Nephron (organoid): ENCODE measurements at regions not wholly inside any gene's neighbourhood (a gene's known extent, or its start where the extent isn't known, plus 50 kb on each side); places are given as distances from the start of the nearest gene placed in this dataset.
A peak's percentile ranks its signal among the peaks of the same experiment; 100 is the strongest.

Source experiments
- H3K27ac Mint-ChIP-seq, 3 experiments: 2 replicates each; pipeline ENCODE4 v1.8.0; 2020; ENCODE audit warnings: mixed read lengths in 3 of 3, mild to moderate bottlenecking in 2 of 3, moderate library complexity in 1 of 3
- H3K27me3 Mint-ChIP-seq: 2 replicates; pipeline ENCODE4 v1.8.0; 2021; ENCODE audit warnings: low read depth, mild to moderate bottlenecking, moderate library complexity, mixed read lengths
- H3K36me3 Mint-ChIP-seq: 2 replicates; pipeline ENCODE4 v1.8.0; 2020; ENCODE audit warnings: low read depth, mixed read lengths
- H3K4me1 Mint-ChIP-seq: 2 replicates; pipeline ENCODE4 v1.8.0; 2020; ENCODE audit warnings: mixed read lengths
- H3K4me3 Mint-ChIP-seq, 3 experiments: 2 replicates each; pipeline ENCODE4 v1.8.0; 2020; ENCODE audit warnings: mild to moderate bottlenecking in 3 of 3, mixed read lengths in 3 of 3, moderate library complexity in 2 of 3
- H3K9me3 Mint-ChIP-seq: 2 replicates; pipeline ENCODE4 v1.8.0; 2020; ENCODE audit warnings: mixed read lengths
- TF ChIP-seq, protein P1 (sequence below), 3 experiments: fragments of 200-600 bp; sonication (generic); IDR thresholded peaks; one replicate each; pipeline ENCODE4 v1.5.0; 2021; ENCODE audit warnings: antibody characterized with exemption in 3 of 3; ENCODE audit not compliant: unreplicated experiment in 3 of 3

DNA sequence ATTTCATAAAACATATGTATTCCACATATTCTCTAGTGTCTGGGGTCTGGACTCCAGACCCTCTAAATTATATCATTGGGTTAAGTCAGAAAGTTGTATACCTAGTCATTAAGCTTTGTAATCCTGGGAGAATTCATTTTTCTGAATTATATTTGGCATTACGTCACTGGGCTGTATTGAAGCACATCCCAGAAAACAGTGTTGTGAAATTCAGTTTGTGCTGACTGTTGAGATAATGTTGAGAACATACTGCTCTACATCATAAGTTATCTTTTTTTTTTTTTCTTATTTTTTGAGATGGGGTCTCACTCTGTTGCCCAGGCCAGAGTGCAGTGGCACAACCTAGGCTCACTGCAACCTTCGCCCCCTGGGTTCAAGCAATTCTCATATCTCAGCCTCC is 153.1 kb upstream of the STT3B start:
- H3K4me3 Mint-ChIP-seq, result no peak overlapping the region
- H3K36me3 Mint-ChIP-seq, result no peaks in the 10 kb centered on the region
- no peaks in the 10 kb centered on the region for H3K27me3 Mint-ChIP-seq
- no peaks in the 10 kb centered on the region for H3K9me3 Mint-ChIP-seq
- H3K27ac Mint-ChIP-seq, result no peak overlapping the region
- TF ChIP-seq, protein P1, sequence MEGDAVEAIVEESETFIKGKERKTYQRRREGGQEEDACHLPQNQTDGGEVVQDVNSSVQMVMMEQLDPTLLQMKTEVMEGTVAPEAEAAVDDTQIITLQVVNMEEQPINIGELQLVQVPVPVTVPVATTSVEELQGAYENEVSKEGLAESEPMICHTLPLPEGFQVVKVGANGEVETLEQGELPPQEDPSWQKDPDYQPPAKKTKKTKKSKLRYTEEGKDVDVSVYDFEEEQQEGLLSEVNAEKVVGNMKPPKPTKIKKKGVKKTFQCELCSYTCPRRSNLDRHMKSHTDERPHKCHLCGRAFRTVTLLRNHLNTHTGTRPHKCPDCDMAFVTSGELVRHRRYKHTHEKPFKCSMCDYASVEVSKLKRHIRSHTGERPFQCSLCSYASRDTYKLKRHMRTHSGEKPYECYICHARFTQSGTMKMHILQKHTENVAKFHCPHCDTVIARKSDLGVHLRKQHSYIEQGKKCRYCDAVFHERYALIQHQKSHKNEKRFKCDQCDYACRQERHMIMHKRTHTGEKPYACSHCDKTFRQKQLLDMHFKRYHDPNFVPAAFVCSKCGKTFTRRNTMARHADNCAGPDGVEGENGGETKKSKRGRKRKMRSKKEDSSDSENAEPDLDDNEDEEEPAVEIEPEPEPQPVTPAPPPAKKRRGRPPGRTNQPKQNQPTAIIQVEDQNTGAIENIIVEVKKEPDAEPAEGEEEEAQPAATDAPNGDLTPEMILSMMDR (IDR thresholded peaks at IDR 0.05; ENCODE audit: unreplicated experiment in 3 of 3), result no peak
- H3K4me1 Mint-ChIP-seq, result no peaks in the 10 kb centered on the region

DNA sequence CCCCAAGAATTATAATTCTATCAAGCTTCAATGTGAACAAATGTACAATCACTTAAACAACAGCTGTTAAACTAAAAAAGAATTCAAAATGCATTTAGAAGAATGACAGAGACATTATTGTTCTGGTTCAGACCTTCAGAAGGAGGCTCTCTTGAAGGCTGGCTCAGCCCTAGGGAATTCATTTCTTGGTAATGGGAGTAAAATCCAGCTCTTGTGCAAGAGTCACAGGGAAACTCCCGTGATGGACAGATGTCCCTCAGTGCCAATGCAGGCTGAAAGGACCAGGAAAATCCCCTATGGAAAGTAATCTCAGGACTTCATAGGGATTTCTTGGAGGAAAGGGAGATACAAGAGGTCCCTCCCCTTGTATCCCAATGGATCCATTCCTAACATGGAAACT is 149.9 kb upstream of the STT3B start:
- H3K27ac Mint-ChIP-seq, result no peak overlapping the region
- no peaks in the 10 kb centered on the region for H3K4me1 Mint-ChIP-seq
- H3K36me3 Mint-ChIP-seq, result no peaks in the 10 kb centered on the region
- H3K4me3 Mint-ChIP-seq, result no peak overlapping the region
- H3K27me3 Mint-ChIP-seq, result no peaks in the 10 kb centered on the region
- TF ChIP-seq, protein P1 (IDR thresholded peaks at IDR 0.05; ENCODE audit: unreplicated experiment in 3 of 3), result no peak
- H3K9me3 Mint-ChIP-seq, result peaks cover 12% of the 10 kb centered on the region

DNA sequence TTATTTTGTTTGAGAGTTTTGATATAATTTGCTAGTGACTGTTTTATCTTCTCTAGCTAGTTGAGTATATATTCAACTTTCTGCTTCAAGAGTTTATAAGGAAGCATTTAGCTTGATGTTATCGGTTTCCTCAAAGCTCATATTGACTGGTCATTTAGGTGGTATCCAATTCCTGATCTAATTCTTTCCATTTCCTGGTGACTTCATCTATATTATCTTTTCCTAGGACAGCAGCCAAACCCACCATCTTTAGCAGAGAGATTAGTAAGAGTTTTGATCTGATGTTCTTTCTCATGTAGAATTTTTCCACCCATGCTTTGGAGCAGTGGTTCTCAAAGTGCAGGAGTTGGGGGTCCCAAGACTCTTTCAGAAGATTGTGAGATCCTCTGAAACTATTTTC is 148.6 kb upstream of the STT3B start:
- no peaks in the 10 kb centered on the region for H3K36me3 Mint-ChIP-seq

GRCh38 chr3:31389939-31390338 is 142.8 kb upstream of the STT3B start:
- Mint-ChIP-seq H3K9me3 (peaks cover 12% of the 10 kb centered on the region), H3K27ac (peak overlapping the region; percentile 30 to 62 (median 50)), H3K27me3 (peaks cover 4% of the 10 kb centered on the region), H3K36me3 (no peaks in the 10 kb centered on the region), H3K4me1 (peaks cover 32% of the 10 kb centered on the region), H3K4me3 (no peak overlapping the region)
- TF ChIP-seq, protein P1 (IDR thresholded peaks at IDR 0.05; ENCODE audit: unreplicated experiment in 3 of 3), result no peak

More for the DNA sequence above, 148.6 kb upstream of the STT3B start:
- Mint-ChIP-seq H3K4me3 (no peak overlapping the region), H3K9me3 (peaks cover 12% of the 10 kb centered on the region), H3K4me1 (no peaks in the 10 kb centered on the region), H3K27ac (no peak overlapping the region), H3K27me3 (no peaks in the 10 kb centered on the region)
- TF ChIP-seq, protein P1 (IDR thresholded peaks at IDR 0.05; ENCODE audit: unreplicated experiment in 3 of 3), result no peak

DNA sequence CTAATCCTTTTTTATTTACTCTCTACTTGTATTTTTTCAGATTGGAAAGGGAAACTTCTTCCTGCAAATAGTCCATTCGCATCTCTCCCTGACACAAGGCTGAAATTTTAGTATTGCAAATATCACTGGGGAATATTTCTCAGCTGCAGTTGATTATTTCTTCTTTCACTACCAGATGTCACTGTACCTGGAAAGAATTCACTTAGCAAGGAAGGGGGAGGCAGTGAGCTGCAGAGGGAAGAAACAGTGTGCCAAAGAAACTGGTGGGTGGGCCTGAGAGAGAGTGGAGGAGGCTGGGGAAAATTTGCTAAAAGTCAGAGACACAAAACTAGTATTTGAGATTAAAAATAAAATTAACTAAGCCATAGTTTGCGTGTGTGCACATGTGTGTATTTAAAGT is 142.3 kb upstream of the STT3B start:
- peak overlapping the region; percentile 23 to 62 (median 62) for H3K27ac Mint-ChIP-seq
- H3K4me1 Mint-ChIP-seq, result peaks cover 32% of the 10 kb centered on the region
- H3K9me3 Mint-ChIP-seq, result peaks cover 12% of the 10 kb centered on the region
- no peaks in the 10 kb centered on the region for H3K36me3 Mint-ChIP-seq
- TF ChIP-seq, protein P1 (IDR thresholded peaks at IDR 0.05; ENCODE audit: unreplicated experiment in 3 of 3), result no peak
- H3K27me3 Mint-ChIP-seq, result peaks cover 4% of the 10 kb centered on the region
- no peak overlapping the region for H3K4me3 Mint-ChIP-seq

GRCh38 chr3:31391150-31391549 is 141.6 kb upstream of the STT3B start:
- Mint-ChIP-seq H3K9me3 (peaks cover 12% of the 10 kb centered on the region), H3K27ac (peak overlapping the region in 1 of 3 experiments; percentile 23), H3K27me3 (peaks cover 4% of the 10 kb centered on the region), H3K4me1 (peaks cover 32% of the 10 kb centered on the region), H3K36me3 (no peaks in the 10 kb centered on the region), H3K4me3 (no peak overlapping the region)
- TF ChIP-seq, protein P1 (IDR thresholded peaks at IDR 0.05; ENCODE audit: unreplicated experiment in 3 of 3), result no peak
